IPS-15b (cell line): ENCODE measurements at regions not wholly inside any gene's neighbourhood (a gene's known extent, or its start where the extent isn't known, plus 50 kb on each side); places are given as distances from the start of the nearest gene placed in this dataset.
"Not testable (repeated sequence)": the region's sequence is repeated elsewhere in the genome, so short reads cannot be mapped to it uniquely, and the experiment has no call there.

ENCODE experiments used
- H3K27me3 ChIP-seq: one replicate; pipeline ENCODE4 v1.6.1; 2013; ENCODE audit warnings: low read length; ENCODE audit not compliant: control insufficient read depth, insufficient read depth
- H3K36me3 ChIP-seq: one replicate; pipeline ENCODE4 v1.6.1; 2013; ENCODE audit warnings: low read length; ENCODE audit not compliant: control insufficient read depth, insufficient read depth
- H3K4me1 ChIP-seq: one replicate; pipeline ENCODE4 v1.6.1; 2013; ENCODE audit warnings: mild to moderate bottlenecking, low read length; ENCODE audit not compliant: control insufficient read depth, insufficient read depth
- H3K4me3 ChIP-seq: one replicate; pipeline ENCODE4 v1.5.1; 2013; ENCODE audit warnings: low read depth, low read length
- H3K9ac ChIP-seq: one replicate; pipeline ENCODE4 v1.6.1; 2013; ENCODE audit warnings: low read depth, mild to moderate bottlenecking, low read length
- H3K9me3 ChIP-seq: one replicate; pipeline ENCODE4 v1.6.1; 2013; ENCODE audit warnings: mild to moderate bottlenecking, low read length; ENCODE audit not compliant: control insufficient read depth, insufficient read depth

DNA sequence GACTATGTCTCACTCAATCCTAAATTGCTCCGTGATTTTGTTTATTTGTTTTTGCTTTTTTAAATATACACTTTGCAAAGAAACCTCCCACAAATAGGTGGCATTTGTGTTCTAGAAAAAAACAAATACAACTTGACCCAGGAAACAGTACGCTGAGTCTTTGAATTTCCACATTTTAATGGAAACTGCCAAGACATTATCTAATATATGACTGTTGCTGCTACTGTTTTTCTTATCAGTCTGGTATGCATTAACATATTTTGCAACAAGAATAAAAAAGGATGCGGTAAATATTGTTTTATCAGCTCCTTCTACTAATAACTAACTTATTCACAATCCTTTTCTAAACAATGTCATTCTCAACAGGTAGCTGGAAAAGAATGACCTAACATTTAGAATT, 187.4 kb downstream of the LRIG3 start:
- no peaks in the 10 kb centered on the region for H3K4me1 ChIP-seq

DNA sequence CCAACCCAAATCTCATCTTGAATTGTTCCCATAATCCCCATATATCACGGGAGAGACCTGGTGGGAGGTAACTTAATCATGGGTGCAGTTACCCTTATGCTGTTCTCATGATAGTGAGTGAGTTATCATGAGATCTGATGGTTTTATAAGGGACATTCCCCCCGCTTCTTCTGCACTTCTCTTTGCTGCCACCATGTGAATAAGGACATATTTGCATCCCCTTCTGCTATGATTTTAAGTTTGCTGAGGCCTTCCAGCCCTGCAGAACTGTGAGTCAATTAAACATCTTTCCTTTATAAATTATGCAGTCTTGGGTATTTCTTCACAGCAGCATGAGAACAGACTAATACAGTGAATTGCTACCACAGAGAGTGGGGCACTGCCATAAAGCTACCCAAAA, 179.1 kb downstream of the LRIG3 start:
- no peak overlapping the region for H3K9ac ChIP-seq
- H3K4me1 ChIP-seq: peaks cover 9% of the 10 kb centered on the region
- H3K4me3 ChIP-seq: no peak overlapping the region
- H3K27me3 ChIP-seq: no peaks in the 10 kb centered on the region
- no peaks in the 10 kb centered on the region for H3K36me3 ChIP-seq
- no peaks in the 10 kb centered on the region for H3K9me3 ChIP-seq

More for the DNA sequence above, 187.4 kb downstream of the LRIG3 start:
- Histone ChIP-seq H3K9ac (no peak overlapping the region), H3K4me3 (no peak overlapping the region), H3K36me3 (no peaks in the 10 kb centered on the region), H3K9me3 (no peaks in the 10 kb centered on the region), H3K27me3 (no peaks in the 10 kb centered on the region)

DNA sequence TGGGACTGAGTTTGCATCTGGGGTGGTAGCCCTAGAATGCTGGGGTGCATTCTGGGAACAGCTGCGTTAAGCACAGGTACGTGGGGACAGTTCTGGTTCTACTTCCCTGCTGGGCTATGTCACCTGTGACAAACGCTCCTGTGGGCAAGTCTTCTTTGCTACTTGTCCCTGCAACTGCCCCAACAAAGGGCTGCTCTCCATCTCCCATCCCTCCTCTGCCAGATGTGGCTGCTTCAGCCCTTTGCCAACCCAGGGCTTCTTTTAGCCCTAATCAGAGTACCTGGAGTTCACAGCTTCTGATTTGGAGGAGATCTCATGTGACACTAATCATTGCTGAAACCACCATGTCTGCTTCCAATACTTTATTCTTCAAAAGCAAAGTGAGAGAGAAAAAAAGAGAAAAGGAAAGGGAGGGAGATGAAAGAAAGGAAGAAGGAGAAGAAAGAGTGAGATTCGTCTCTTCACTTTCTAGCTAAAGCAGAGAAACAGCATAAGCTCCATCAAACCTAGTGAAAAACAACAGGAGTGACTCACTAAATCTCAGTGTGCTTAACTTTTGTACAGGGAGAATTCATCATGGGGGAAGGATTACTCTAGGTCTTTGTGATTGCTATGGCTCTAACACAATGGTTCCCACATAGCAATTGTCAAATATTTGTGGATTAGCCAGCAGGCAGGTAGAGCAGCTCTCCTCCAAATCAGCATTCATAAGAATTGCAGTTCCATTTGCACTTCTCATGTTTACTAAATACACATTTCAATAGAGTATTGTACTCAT, 174.8 kb downstream of the LRIG3 start:
- H3K9ac ChIP-seq: peak overlapping the region; percentile 47
- peaks cover 9% of the 10 kb centered on the region for H3K4me1 ChIP-seq
- H3K4me3 ChIP-seq: no peak overlapping the region

DNA sequence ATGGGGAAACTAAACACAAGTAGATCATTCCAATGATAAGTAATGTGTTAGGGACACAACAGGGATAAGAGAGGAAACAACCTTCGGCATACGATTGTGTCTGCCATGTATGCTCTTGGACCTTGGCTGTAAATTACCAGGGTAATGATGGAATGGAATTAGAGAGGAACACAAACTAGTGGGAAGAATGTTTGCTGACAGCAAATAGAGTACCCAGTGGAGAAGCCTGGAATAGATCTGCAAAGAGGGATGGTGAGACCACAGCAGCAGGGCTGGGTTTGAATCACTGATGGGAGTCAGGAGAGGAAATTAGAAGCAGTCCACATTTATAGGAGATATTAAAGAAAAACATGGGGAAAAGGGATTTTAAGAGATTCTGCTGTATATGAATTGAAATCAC, 172.8 kb downstream of the LRIG3 start:
- peaks cover 9% of the 10 kb centered on the region for H3K4me1 ChIP-seq
- H3K9ac ChIP-seq: no peak overlapping the region
- H3K4me3 ChIP-seq: no peak overlapping the region
- no peaks in the 10 kb centered on the region for H3K36me3 ChIP-seq
- no peaks in the 10 kb centered on the region for H3K27me3 ChIP-seq
- no peaks in the 10 kb centered on the region for H3K9me3 ChIP-seq

More for the DNA sequence above, 174.8 kb downstream of the LRIG3 start:
- Histone ChIP-seq H3K9me3 (no peaks in the 10 kb centered on the region), H3K36me3 (no peaks in the 10 kb centered on the region), H3K27me3 (no peaks in the 10 kb centered on the region)

DNA sequence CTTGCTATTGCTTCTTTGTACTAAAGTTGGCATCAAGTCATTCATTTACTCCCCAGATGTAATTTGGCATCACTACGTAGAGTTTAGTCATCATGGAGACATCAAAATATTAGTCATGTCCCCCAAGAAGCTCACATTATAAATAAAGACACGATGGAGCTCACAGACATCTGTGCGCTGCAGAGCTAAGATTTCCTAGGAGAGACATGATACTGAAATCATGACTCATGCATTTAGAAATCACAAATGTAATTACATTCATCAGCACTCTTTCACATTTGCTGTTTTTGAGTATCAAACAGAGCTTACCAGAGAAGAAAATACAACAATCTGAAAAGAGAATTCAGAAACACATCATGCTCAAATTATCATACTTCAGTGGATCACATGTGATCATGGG, 169.8 kb downstream of the LRIG3 start:
- Histone ChIP-seq H3K4me3 (no peak overlapping the region), H3K4me1 (peaks cover 3% of the 10 kb centered on the region), H3K27me3 (no peaks in the 10 kb centered on the region), H3K36me3 (no peaks in the 10 kb centered on the region), H3K9me3 (no peaks in the 10 kb centered on the region), H3K9ac (no peak overlapping the region)

DNA sequence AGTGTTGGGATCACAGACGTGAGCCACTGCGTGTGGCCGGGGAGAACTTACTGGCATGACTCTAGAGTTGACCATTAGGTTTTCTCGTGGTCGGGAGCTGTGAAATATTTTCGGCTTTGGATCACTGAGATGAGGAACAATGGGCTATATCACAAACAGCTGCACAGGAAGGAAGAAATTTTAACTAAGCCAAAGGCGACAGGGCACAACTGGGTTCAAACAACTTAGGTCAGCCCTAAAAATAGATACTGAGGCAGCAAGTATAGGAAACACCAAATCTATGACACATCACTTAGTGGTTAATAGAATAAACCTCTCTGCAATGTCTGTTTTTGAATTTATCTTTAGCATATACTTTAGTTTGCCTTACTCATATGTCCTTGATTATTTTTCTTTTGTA, 162.9 kb downstream of the LRIG3 start:
- Histone ChIP-seq H3K4me3 (no peak overlapping the region), H3K36me3 (no peaks in the 10 kb centered on the region), H3K9ac (no peak overlapping the region), H3K27me3 (no peaks in the 10 kb centered on the region), H3K4me1 (no peaks in the 10 kb centered on the region), H3K9me3 (no peaks in the 10 kb centered on the region)

DNA sequence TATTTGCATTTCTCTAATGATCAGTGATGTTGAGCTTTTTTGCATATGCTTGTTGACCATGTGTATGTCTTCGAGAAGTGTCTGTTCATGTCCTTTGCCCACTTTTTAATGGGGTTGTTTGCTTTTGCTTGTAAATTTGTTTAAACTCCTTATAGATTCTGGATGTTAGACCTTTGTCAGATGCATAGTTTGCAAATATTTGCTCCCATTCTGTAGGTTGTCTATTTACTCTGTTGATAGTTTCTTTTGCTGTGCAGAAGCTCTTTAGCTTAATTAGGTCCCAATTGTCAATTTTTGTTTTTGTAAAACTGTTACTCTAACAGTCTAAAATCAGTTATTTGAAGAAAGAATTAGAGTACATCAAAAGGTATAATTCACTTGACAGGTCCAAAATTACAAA, 160.6 kb downstream of the LRIG3 start:
- H3K9ac ChIP-seq, H3K36me3 ChIP-seq, H3K4me1 ChIP-seq, H3K9me3 ChIP-seq, H3K27me3 ChIP-seq, H3K4me3 ChIP-seq: not testable (repeated sequence)

DNA sequence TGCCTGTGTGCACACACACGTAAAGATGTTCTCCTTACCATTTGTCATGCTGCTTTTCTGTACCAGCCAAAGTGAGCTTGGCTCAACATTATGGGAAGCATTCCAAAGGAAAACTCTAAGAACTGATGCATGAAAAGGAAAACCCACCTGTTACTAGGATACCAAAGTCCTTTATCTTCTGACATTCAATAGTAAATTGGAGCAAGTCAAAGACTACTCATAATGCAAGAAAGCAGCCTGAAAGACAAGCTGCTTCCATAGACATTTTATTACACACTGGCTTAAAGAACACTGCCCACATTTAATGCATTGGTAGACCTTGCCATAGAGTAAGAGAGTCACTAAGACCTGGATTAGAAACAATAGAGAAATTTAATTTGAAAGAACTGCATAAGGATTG, 159.0 kb downstream of the LRIG3 start:
- no peak overlapping the region for H3K4me3 ChIP-seq
- H3K36me3 ChIP-seq: no peaks in the 10 kb centered on the region
- H3K27me3 ChIP-seq: no peaks in the 10 kb centered on the region
- H3K9me3 ChIP-seq: no peaks in the 10 kb centered on the region
- no peaks in the 10 kb centered on the region for H3K4me1 ChIP-seq
- no peak overlapping the region for H3K9ac ChIP-seq

DNA sequence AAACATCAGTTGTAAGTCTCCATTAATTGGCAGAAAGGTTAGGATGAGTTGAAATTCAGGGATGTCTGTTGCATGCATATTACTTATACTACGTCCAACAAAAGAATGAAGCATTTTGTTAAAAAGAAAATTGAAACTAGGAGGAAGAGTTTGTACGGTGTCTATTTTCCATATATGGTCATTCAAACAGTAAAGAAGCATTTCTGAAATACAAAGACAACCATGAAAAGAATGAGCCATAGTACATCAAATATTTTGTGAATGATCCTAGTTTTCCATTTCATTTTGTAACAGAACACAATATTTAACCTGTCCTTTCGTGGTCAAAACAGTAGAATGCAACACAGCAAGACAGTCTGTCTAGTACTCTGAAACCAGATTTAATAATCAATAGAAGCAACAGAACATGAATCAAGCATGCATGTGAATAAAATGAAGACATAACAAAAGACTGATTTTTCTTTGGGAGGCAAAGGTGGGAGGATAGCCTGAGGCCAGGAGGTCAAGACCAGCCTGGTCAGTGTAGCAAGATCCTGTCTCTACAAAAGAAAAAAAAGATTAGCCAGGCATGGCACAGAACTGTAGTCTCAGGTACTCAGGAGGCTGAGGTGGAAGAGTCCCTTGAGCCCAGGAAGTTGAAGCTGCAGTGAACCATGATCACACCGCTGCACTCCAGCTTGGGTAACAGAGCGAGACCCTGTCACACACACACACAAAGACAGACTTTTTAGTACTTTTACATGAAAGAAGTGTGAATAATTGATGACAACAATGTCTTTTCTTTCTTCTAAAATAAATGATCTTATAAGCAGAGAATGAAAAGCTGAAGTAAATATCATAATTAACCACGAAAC, 156.0 kb downstream of the LRIG3 start:
- H3K4me3 ChIP-seq: no peak overlapping the region
- H3K9ac ChIP-seq: no peak overlapping the region
- H3K9me3 ChIP-seq: no peaks in the 10 kb centered on the region
- H3K4me1 ChIP-seq: no peaks in the 10 kb centered on the region
- no peaks in the 10 kb centered on the region for H3K36me3 ChIP-seq
- H3K27me3 ChIP-seq: no peaks in the 10 kb centered on the region

DNA sequence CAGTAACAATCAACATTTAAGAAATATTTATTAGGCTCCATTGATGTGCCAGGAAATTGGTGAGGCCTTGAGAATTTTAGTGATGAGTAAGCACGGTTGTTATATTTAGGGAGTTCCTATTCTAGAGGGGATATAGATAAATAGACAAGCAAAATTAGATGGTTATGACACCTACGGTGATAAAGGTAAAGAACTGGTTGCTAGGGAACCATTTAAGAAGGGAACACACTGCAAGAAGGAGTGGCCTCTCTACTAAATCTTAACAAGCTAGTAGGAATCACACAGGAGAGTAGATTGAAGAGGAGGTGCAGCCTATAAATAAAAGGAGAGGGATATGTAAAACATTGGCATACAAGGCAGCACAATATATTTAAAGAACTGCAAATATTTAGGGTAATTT, 155.2 kb downstream of the LRIG3 start:
- H3K4me1 ChIP-seq: no peaks in the 10 kb centered on the region
- no peaks in the 10 kb centered on the region for H3K36me3 ChIP-seq
- no peaks in the 10 kb centered on the region for H3K9me3 ChIP-seq
- no peak overlapping the region for H3K4me3 ChIP-seq
- H3K27me3 ChIP-seq: no peaks in the 10 kb centered on the region
- no peak overlapping the region for H3K9ac ChIP-seq

DNA sequence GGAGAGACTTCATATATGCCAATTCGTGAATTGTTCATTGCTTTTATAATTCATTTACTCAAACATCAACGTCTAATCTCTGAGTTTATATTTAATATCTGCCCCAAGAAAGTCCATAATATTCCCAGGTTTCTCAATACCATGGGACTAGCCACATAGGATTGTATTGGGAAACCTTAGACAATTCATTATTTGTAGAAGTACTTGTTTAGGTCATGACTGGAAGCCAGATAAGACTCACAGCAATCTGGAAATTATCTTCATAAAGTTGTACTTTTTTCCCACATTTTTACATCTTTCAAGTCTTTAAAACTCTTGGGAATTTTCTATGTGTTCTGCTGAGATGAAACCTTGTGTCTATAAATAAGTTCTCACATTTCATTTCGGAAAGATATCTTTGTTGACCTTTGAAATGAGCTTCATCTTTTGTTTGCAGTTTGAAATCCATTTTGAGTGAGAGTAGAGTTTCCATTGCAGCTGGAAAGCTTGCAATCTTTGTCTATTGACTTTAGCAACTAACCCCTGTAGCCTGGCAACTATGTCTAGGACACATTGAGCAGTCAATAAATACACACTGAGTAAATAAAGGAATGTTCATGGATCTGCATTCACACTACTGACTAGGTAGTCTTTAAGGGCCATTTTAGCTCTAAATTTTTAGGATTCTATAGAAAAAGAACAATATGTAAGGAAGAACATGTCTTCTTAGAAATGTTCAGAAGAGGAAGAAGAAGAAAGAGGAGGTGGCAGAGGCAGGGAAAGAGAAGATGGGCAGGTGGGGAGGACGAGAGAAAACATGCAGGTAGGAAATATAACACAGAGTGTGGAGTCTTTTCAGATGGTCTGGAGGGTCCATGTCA, 154.4 kb downstream of the LRIG3 start:
- no peaks in the 10 kb centered on the region for H3K27me3 ChIP-seq
- no peaks in the 10 kb centered on the region for H3K36me3 ChIP-seq

More for the DNA sequence above, 154.4 kb downstream of the LRIG3 start:
- Histone ChIP-seq H3K9me3 (no peaks in the 10 kb centered on the region), H3K4me1 (no peaks in the 10 kb centered on the region), H3K4me3 (no peak overlapping the region), H3K9ac (no peak overlapping the region)
